Nephron (organoid): ENCODE measurements at regions not wholly inside any gene's neighbourhood (a gene's known extent, or its start where the extent isn't known, plus 50 kb on each side); places are given as distances from the start of the nearest gene placed in this dataset.

Experiments
- H3K27ac Mint-ChIP-seq, 3 experiments: 2 replicates each; pipeline ENCODE4 v1.8.0; 2020; ENCODE audit warnings: mixed read lengths in 3 of 3, mild to moderate bottlenecking in 2 of 3, moderate library complexity in 1 of 3
- H3K27me3 Mint-ChIP-seq: 2 replicates; pipeline ENCODE4 v1.8.0; 2021; ENCODE audit warnings: low read depth, mild to moderate bottlenecking, moderate library complexity, mixed read lengths
- H3K36me3 Mint-ChIP-seq: 2 replicates; pipeline ENCODE4 v1.8.0; 2020; ENCODE audit warnings: low read depth, mixed read lengths
- H3K4me1 Mint-ChIP-seq: 2 replicates; pipeline ENCODE4 v1.8.0; 2020; ENCODE audit warnings: mixed read lengths
- H3K4me3 Mint-ChIP-seq, 3 experiments: 2 replicates each; pipeline ENCODE4 v1.8.0; 2020; ENCODE audit warnings: mild to moderate bottlenecking in 3 of 3, mixed read lengths in 3 of 3, moderate library complexity in 2 of 3
- H3K9me3 Mint-ChIP-seq: 2 replicates; pipeline ENCODE4 v1.8.0; 2020; ENCODE audit warnings: mixed read lengths
- CTCF ChIP-seq, 3 experiments: fragments of 200-600 bp; sonication (generic); IDR thresholded peaks; one replicate each; pipeline ENCODE4 v1.5.0; 2021; ENCODE audit warnings: antibody characterized with exemption in 3 of 3; ENCODE audit not compliant: unreplicated experiment in 3 of 3

DNA sequence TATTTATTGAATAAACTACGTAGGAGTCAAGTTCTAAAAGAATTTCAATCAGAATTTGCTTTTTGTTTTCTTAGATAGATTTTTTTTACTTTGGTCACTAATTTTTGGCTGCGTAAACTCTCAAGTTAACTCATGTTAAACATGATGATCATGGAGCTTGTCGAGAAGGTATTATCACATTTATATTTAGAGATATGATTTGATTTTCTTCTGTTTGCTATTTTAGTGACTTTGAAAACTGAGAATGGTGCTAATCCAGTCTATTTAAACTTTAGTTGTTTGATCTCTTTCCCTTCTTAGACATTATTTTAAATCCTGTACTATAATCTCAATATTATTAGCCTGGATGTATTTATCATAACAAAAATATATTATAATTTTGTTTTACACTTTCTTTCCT, 179.4 kb upstream of the SEMA3C start:
- H3K9me3 Mint-ChIP-seq, result no peaks in the 10 kb centered on the region
- H3K27ac Mint-ChIP-seq, result no peak overlapping the region
- H3K4me1 Mint-ChIP-seq, result peaks cover 5% of the 10 kb centered on the region
- H3K4me3 Mint-ChIP-seq, result no peak overlapping the region
- H3K36me3 Mint-ChIP-seq, result no peaks in the 10 kb centered on the region
- no peak for TF ChIP-seq CTCF (IDR thresholded peaks at IDR 0.05; ENCODE audit: unreplicated experiment in 3 of 3)
- no peaks in the 10 kb centered on the region for H3K27me3 Mint-ChIP-seq

DNA sequence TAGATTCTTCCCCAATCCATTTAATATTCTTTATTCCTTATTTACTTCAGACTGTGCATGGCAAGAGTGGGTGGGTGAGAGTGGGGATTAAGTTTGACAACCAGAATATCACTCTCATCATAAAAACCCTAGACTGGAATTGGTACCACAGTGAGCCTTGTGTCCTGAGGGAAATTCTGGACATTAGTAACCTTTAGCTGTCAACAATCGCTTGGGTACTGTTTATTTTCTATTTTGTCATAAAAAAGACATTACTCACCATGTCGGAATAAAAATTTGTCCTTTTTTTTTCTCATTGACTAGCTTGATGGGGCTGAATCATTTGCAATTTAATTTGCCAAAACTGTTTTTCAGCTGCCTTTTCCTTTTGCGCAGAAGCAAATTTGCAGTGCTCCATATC, 176.1 kb upstream of the SEMA3C start:
- TF ChIP-seq CTCF (IDR thresholded peaks at IDR 0.05; ENCODE audit: unreplicated experiment in 3 of 3), result no peak
- Mint-ChIP-seq H3K36me3 (no peaks in the 10 kb centered on the region), H3K4me1 (peaks cover 5% of the 10 kb centered on the region), H3K27me3 (no peaks in the 10 kb centered on the region), H3K27ac (no peak overlapping the region), H3K4me3 (no peak overlapping the region), H3K9me3 (peaks cover 2% of the 10 kb centered on the region)

- Mint-ChIP-seq H3K27ac (peak overlapping the region in 2 of 3 experiments; percentile 13 to 86), H3K27me3 (no peaks in the 10 kb centered on the region), H3K4me1 (peaks cover 18% of the 10 kb centered on the region), H3K4me3 (no peak overlapping the region), H3K9me3 (peaks cover 13% of the 10 kb centered on the region), H3K36me3 (no peaks in the 10 kb centered on the region)
- TF ChIP-seq CTCF (IDR thresholded peaks at IDR 0.05; ENCODE audit: unreplicated experiment in 3 of 3), result no peak
Observed at GRCh38 chr7:81081616-81082015, 162.8 kb upstream of the SEMA3C start.

GRCh38 chr7:81080553-81080952, 161.7 kb upstream of the SEMA3C start:
- no peaks in the 10 kb centered on the region for H3K36me3 Mint-ChIP-seq
- peak overlapping the region in 1 of 3 experiments; percentile 53 for H3K27ac Mint-ChIP-seq
- peaks cover 18% of the 10 kb centered on the region for H3K4me1 Mint-ChIP-seq
- no peak overlapping the region for H3K4me3 Mint-ChIP-seq
- no peaks in the 10 kb centered on the region for H3K27me3 Mint-ChIP-seq
- no peak for TF ChIP-seq CTCF (IDR thresholded peaks at IDR 0.05; ENCODE audit: unreplicated experiment in 3 of 3)
- peaks cover 17% of the 10 kb centered on the region for H3K9me3 Mint-ChIP-seq

DNA sequence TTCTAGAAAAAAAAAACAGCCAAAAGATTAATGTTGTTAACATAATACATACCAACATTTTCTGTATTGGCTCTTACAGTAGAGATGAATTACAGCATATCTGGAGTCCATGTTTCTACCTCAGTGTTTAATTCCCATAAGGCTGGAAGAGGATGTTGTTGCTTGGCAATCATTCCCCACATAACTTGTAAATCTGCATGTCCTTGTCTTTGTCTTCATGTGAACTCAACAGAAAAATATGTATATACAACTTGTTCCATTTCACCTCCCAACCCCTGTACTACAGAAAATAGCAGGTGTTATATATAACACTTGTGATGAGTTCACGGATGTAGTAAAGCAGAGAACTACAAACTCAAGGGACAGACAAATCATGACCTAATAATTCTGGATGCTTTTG, 160.9 kb upstream of the SEMA3C start:
- Mint-ChIP-seq H3K27me3 (no peaks in the 10 kb centered on the region), H3K36me3 (no peaks in the 10 kb centered on the region), H3K27ac (peak overlapping the region in 2 of 3 experiments; percentile 11 to 66), H3K9me3 (peaks cover 17% of the 10 kb centered on the region), H3K4me1 (peaks cover 23% of the 10 kb centered on the region), H3K4me3 (no peak overlapping the region)
- no peak for TF ChIP-seq CTCF (IDR thresholded peaks at IDR 0.05; ENCODE audit: unreplicated experiment in 3 of 3)

DNA sequence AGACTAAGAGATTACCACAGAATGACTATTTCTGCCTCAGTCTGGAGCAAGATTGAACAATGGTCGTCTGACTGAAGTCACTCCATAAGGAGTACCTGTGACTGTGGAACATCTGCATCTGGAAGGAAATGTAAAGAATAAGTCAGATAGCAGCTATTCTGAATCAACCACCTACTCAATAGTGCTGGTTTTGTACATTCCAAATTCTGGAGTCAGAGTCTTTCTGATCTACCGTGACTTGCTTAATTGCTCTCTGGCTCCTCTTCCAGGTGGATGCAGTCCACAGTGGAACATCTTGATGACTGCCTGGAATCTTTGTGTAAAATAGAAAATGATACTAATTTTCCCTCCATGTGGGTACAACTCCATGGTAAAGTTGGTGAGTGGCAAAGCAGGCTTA, 156.3 kb upstream of the SEMA3C start:
- Mint-ChIP-seq H3K9me3 (peaks cover 24% of the 10 kb centered on the region), H3K36me3 (peaks cover 4% of the 10 kb centered on the region)

More for the DNA sequence above, 156.3 kb upstream of the SEMA3C start:
- H3K27me3 Mint-ChIP-seq, result no peaks in the 10 kb centered on the region
- no peak overlapping the region for H3K4me3 Mint-ChIP-seq
- peaks cover 26% of the 10 kb centered on the region for H3K4me1 Mint-ChIP-seq
- H3K27ac Mint-ChIP-seq, result peak overlapping the region in 1 of 3 experiments; percentile 29
- TF ChIP-seq CTCF (IDR thresholded peaks at IDR 0.05; ENCODE audit: unreplicated experiment in 3 of 3), result no peak
